ENCODE measurements at regions not wholly inside any gene's neighbourhood (a gene's known extent, or its start where the extent isn't known, plus 50 kb on each side); places are given as distances from the start of the nearest gene placed in this dataset.

DNA sequence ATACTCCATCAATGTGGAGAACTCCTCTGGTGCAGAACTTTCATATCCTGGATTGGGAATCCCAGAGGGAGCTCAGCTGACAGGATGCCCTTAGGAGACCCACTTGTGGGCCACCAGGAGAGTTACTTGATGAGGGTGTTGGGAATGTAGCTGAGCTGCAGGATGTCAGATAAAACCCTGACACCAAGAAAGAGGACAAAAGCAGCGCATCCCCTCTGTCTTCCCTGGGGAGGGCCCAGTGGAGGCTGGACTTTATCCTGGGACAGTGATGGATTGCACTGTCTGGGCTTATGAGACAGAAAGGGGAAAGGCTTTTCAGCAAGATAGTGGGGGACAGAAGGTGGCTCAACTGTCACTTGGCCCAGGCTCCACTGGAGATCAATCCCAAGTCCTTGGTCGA, 88.1 kb upstream of the BCAR3 start:
- ATAC-seq = no peak
- H3K27me3 ChIP-seq = no peaks in the 10 kb centered on the region
- H3K4me3 ChIP-seq = no peak overlapping the region
- intact Hi-C loops (cut with DNase I) = no loop called here
- no peak for TF ChIP-seq CTCF (IDR thresholded peaks at IDR 0.05)
- H3K9me3 ChIP-seq = no peaks in the 10 kb centered on the region
- peaks cover 0 to 7% of the 10 kb centered on the region in 2 donors for H3K4me1 ChIP-seq
- H3K27ac ChIP-seq = no peak overlapping the region
- no peak for DNase-seq
- no peaks in the 10 kb centered on the region for H3K36me3 ChIP-seq

DNA sequence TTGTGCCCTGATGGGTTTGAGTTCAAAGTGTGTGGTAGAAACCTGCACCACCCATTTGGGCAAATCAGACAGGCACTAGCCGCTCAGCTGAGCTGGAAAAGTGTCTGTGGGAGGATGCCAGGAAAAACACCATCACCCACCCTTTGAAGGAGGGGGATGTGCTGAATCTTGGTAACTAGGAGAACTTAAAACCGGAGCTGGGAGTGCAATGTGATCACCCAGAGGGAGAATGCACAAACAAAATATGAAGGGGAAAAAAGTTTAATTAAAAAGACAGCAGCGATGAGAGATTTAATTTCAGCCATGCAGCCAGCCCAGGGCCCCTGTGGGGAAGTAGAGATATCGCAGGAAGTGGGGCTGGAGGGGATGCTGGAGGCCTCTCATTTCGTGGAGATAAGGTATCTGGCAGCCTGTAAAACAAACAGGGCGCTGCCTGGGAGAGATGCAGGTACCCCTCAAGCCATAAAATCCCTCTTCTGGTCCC, 86.8 kb upstream of the BCAR3 start:
- ATAC-seq = no peak
- intact Hi-C loops (cut with DNase I) = no loop called here

GRCh38 chr1:93766451-93766850, 84.8 kb upstream of the BCAR3 start:
- no peaks in the 10 kb centered on the region for H3K9me3 ChIP-seq
- no peak overlapping the region for H3K4me3 ChIP-seq
- H3K27ac ChIP-seq = no peak overlapping the region
- intact Hi-C loops (cut with DNase I) = no loop called here
- DNase-seq (no peak), ATAC-seq (no peak)
- H3K36me3 ChIP-seq = no peaks in the 10 kb centered on the region
- TF ChIP-seq CTCF (IDR thresholded peaks at IDR 0.05) = no peak
- peaks cover 0 to 7% of the 10 kb centered on the region in 2 donors for H3K4me1 ChIP-seq
- H3K27me3 ChIP-seq = no peaks in the 10 kb centered on the region

More for the DNA sequence above, 86.8 kb upstream of the BCAR3 start:
- no peak overlapping the region for H3K27ac ChIP-seq
- no peaks in the 10 kb centered on the region for H3K9me3 ChIP-seq
- peaks cover 0 to 7% of the 10 kb centered on the region in 2 donors for H3K4me1 ChIP-seq
- H3K27me3 ChIP-seq = no peaks in the 10 kb centered on the region
- TF ChIP-seq CTCF (IDR thresholded peaks at IDR 0.05) = no peak
- H3K4me3 ChIP-seq = no peak overlapping the region
- no peak for DNase-seq
- H3K36me3 ChIP-seq = no peaks in the 10 kb centered on the region

DNA sequence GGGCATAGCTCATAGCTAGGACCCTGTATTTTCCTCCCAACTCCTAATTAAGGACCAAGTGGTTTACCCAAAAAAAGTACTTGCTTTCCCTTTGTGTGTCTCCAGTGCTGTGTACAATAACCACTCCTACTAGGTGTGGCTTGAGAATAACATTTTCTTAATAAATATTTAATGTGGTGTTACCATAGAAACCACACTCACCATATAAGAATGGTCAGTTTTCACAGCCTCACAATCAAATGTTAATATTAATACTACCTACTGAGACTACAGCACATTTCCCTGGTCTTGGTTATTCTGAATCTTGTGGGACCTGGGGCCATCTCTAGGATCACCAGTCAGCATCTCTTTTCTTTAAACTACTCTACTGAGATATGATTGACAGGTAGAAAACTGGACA, 83.5 kb upstream of the BCAR3 start:
- H3K27ac ChIP-seq = no peak overlapping the region
- ATAC-seq = no peak
- no peaks in the 10 kb centered on the region for H3K9me3 ChIP-seq
- H3K27me3 ChIP-seq = no peaks in the 10 kb centered on the region
- no peak overlapping the region for H3K4me3 ChIP-seq
- no peaks in the 10 kb centered on the region for H3K36me3 ChIP-seq
- no peak for TF ChIP-seq CTCF (IDR thresholded peaks at IDR 0.05)
- DNase-seq = no peak
- intact Hi-C loops (cut with DNase I) = no loop called here
- peaks cover 0 to 7% of the 10 kb centered on the region in 2 donors for H3K4me1 ChIP-seq

- ATAC-seq (no peak), DNase-seq (no peak)
- intact Hi-C loops (cut with DNase I) = no loop called here
- H3K4me3 ChIP-seq = no peak overlapping the region
- no peaks in the 10 kb centered on the region for H3K27me3 ChIP-seq
- TF ChIP-seq CTCF (IDR thresholded peaks at IDR 0.05) = no peak
- peaks cover 0 to 8% of the 10 kb centered on the region in 2 donors for H3K4me1 ChIP-seq
- no peaks in the 10 kb centered on the region for H3K36me3 ChIP-seq
- H3K9me3 ChIP-seq = no peaks in the 10 kb centered on the region
- H3K27ac ChIP-seq = no peak overlapping the region
Measured at GRCh38 chr1:93764366-93764750, 82.7 kb upstream of the BCAR3 start.

Data from left lung (tissue), 4 donors.